ENCODE measurements at regions not wholly inside any gene's neighbourhood (a gene's known extent, or its start where the extent isn't known, plus 50 kb on each side); places are given as distances from the start of the nearest gene placed in this dataset.

- TF ChIP-seq CTCF (optimal IDR thresholded peaks at IDR 0.05 in 1 of 3, IDR thresholded peaks at IDR 0.05 in 1 of 3, conservative IDR thresholded peaks at IDR 0.05 in 1 of 3; ENCODE audit: extremely low read depth in 1 of 3, insufficient read depth in 2 of 3, low read length in 3 of 3), result no peak
- no peak for TF ChIP-seq EZH2 (IDR thresholded peaks at IDR 0.05; ENCODE audit: low read length)
These were observed 711.1 kb downstream of the CBLN2 start for GRCh38 chr18:71832946-71833617.
